HG03064 (cell line): ENCODE measurements at regions not wholly inside any gene's neighbourhood (a gene's known extent, or its start where the extent isn't known, plus 50 kb on each side); places are given as distances from the start of the nearest gene placed in this dataset.

ENCODE experiments used
- ATAC-seq: cut with Tn5 transposase; IDR thresholded peaks from one replicate; pipeline ENCODE4 v1.9.1; 2021; ENCODE audit warnings: low read depth; ENCODE audit not compliant: unreplicated experiment

DNA sequence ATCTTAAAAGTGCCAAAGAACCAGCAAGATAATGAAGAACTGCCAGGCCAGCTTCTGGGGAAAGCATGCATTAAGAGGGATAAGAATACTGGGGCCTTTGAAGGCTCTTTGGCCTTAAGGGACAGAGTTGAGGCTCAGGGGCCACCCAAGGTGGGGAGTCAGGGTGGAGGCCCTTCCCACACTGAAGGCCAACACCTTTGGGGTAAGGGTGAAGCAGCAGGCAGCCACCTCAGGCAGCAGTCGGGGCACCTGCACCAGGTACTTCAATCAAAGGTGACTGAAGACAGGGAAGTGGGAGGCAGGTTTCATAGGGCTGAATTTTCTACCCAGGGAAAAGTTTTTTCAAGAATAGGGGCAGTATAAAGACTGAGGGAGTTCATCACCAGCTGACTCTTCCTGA is 87.7 kb upstream of the KLF13 start:
- ATAC-seq, result no peak

DNA sequence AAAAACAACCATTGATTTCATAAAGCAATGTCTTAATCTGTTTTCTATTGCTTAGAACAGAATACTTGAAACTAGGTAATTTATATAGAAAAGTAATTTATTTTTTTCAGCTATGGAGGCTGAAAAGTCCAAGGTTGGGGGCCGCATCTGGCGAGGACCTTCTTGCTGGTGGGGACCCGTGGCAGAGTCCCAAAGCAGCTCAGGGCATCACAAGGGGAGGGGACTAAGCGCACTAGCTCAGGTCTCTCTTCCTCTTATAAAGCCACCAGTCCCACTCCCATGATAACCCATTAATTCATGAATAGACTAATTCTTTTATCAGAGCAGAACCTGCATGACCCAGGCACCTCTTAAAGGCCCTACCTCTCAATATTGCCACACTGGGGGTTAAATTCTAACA is 87.2 kb upstream of the KLF13 start:
- ATAC-seq, result no peak

DNA sequence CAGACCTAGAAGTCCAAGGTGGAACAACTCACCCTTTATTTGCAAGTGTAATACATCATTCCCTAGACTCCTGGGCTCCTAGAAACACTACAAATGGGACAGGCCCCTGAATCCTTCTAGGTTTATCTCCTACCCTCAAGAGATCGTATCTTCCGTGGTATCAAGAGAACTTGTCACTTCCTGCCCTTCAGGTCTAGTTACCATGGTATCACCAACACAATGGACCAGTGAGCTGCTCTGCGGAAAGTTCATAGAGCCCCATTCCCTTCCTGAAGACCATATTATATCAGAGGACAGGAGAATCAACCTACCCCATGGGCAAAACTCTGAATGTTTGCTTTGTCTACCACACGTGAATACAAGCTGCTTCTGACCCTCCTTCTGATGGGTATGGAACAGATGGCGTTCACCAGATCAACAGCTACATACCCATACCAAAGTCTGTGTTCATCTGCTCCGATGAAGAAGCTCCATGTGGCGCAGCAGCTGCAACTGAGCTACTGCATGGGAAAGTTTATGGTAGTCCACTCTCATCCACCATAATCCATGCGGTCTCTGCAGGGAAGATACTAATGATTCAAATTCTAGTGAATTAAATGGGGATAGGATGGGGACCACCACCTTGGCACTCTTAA is 84.6 kb upstream of the KLF13 start:
- ATAC-seq, result no peak

DNA sequence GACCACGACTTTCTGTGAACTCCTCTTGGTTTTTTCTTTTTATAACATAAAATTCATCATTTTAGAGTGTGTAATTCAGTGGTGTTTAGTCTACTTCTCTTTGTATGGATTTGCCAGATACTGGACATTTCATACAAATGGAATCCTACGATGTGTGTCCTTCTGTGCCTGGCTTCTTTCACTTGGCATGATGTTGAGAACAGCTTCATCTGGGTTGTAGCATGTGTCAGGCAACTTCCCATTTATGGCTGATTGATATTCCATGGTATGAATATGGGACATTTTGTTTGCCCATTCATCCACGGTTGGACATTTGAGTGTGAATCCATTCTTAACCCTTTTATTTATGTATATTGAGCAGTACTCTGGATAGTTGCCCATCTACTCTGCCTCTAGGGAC is 82.7 kb upstream of the KLF13 start:
- ATAC-seq, result no peak

DNA sequence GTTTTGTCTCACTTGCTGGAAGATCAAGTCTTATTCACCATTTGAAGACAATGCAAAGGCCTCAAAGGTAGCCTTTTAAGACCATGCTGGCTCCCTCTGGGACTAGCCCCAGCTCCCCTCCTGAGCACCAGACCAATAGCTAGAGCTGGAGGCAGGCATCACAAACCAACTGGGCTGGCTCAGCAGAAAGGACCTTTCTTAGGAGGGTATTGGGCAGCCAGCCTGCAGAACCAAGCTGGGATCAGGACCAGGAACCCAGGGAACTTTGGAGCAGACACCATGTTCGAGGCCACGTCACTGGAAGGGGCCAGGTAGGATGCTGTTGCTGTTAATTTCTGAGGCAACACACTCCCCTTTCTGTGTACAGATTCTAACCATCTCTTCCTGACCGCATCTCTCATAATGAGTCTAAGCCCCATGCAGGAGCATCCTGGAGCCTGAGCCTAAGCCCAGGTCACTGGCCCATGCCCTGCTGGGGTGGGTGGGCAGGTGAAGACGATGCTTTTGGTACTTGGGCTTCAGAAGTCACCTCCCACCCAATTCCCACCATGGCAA is 81.4 kb upstream of the KLF13 start:
- no peak for ATAC-seq

DNA sequence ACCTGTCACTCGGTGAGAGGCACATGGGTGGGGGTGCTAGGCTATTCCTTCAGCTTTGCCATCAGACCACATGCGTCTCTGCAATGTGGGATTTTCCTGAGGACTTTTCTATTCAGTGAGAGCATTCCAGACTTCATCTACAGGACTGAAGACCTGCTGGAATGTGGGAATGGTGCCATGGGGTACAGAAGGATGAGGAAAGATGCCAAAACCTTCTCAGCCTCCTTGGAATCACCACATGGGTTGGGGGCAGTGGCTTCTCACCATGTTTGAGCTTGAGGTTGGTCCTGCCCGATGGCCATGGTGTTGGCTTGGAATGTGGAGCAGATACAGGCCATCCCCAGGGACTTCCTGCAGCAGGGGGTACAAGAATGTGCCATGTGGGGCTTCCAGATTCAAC is 80.9 kb upstream of the KLF13 start:
- ATAC-seq, result no peak

DNA sequence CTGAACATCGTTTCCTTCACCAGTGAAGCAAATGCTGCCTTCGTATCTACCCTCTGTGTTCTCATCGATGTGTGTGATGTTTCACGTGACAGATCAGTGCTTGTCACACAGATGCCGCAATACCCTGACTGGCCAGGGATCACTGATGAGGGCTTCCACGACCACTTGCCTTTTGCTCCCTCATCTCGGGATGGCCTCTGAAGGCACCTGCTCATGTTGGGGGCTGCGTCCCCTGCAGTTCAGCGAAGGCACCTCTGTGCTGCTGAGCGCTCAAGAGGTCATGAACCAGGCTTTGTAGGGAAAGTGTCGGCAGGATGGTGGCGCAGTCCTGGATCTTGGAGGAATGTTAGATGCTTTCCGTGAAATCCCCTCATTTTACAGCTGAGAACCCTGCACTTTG is 79.2 kb upstream of the KLF13 start:
- no peak for ATAC-seq

DNA sequence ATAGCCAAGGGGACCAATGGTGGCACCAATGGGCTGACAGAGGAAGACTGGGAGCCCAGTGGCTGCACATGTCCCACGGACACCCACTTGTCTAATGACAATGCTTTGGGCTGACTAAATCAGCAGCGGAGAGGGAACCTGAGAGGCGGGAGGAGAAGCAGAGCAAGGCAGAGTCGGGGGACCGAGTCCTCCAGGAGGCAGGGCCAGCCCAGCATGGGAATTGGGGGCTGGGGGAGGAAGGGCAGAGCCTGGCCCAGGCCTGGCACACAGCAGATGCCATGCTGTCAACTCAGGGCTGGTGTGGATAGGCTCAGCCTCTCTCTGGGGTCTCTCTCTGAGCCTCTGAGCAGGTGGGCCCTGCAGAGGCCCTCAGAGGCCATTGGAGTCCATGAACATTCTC is 78.4 kb upstream of the KLF13 start:
- no peak for ATAC-seq

DNA sequence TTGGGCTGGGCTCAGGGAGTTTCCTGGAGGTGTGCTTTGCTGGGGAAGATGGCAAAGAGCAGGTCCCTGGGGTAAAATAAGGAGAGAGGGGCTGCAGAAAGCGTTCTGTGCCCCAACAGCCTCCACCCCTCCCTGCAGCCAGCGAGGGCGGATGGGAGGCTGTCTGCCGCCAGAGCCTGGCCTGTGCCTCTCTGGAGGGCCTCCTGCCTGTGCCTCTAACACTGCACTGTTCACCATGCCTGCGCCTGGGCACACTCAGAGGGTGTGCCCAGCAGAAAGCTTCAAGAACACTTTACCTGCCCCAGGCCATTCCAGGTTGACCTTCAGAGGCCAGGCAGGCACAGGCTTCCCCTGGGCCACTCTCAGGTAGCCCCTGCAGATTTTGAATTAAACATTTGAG is 77.7 kb upstream of the KLF13 start:
- no peak for ATAC-seq

DNA sequence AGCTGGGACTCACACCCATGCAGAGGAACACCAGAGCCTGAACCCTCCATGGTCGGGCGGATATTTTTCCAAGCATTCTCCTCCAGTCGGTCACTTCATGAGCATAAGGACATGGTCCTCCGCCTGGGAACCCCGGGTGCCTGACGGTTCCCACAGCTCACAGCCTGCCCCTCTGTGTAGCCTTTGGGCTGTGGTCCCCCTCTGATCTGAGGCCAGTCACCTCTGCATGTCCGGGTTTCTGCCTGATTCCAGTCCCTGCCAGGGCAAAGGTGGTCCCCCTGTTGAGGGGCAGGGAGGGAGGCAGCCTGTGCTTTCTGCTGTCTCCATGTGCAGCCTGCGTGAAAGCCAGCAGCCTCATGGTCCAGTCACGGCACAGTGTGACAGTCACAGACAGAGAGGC is 76.6 kb upstream of the KLF13 start:
- ATAC-seq, result no peak

DNA sequence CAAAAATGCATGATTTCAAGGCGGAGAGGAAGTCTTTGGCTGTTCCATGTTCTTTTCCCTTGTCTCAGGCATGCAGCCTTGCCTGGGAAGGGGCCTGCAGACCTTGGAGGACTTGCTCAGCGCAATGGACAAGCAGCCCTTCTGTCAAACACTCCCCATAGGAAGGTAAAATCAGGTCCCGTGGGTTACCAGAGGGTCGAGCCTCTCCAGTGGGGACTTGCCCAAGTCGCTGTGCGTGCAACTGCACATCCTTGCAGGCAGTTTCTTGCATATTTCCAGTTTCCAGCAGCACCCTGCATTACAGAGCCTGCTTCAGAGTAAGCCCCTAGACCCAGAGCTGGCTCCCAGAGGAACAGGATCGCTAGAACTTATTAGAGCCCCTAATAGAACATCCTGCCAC is 75.5 kb upstream of the KLF13 start:
- no peak for ATAC-seq

DNA sequence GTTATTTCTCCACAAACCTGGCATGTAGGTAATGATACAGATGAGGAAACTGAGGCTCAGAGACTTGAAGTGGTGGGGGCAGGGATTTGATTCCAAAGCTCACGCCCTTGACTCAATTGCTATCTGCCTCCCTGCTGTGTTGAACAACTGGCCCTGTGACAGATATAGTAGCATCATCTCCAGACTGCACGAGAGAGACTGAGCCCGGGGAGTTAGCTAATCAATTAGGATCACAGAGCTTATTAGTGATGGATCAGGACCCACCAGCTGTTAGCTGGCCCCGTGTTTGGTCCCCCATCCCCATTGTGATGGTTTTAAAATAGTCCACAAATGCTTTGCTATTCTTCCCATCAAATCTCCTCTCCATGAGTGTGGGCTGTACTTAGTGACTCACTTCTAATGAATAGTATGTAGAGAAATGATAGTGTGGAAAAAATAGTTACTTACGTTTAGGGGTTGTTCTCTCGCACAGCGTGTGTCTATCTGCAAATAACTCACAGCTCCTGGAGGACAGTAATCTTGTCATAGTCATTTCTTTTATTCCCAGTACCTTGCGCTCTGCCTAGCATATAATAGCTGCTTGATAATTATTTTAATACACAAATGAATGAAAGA is 74.4 kb upstream of the KLF13 start:
- ATAC-seq, result no peak

DNA sequence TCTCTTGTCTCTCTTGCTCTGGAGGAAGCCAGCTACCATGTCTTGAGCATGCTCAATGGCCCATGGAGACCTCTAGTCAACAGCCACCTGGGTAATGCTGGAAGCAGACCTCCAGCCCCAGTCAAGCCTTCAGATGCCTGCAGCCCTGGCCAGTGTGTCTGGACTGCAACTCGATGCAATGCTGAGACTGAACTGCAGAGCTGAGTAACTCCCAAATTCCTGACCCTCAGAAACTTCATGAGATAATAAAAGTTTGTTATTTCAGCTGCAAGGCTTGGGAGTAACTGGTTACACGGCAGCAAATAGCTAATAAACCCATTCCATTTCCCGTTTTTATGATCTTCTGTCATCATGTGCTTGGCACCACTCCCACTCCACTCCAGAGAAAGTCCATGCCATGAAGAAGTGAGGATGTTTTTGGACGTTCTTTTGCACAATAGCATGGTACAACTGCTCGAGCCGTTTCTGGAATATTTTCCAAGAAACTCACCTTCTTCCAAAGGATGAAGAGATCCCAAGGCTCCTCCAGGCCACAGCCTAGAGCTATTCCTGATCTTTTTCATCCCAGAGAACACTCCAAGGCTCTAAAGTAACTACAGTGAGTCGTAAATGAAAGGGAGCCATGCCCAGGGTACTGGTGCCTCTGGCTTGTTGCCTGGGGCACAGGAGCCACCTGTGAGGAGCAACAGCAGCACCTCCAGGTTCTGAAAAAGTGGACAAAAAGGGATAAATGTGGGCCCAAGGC is 72.0 kb upstream of the KLF13 start:
- no peak for ATAC-seq

DNA sequence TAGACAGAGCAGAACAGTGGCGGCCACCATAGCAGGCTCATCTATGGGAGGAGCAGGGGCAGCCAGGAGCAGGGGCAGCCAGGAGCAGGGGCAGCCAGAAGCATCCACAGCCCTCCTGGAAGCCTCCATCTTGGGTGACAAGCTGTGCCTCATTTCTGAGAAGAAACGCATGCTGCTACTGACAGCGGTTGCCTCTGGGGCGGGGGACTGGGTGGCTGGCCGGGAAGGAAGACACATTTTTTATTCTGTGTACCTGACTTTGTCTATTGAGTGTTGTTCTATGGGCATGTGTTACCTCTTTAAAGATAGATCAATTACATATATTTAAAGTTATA is 71.5 kb upstream of the KLF13 start:
- no peak for ATAC-seq

DNA sequence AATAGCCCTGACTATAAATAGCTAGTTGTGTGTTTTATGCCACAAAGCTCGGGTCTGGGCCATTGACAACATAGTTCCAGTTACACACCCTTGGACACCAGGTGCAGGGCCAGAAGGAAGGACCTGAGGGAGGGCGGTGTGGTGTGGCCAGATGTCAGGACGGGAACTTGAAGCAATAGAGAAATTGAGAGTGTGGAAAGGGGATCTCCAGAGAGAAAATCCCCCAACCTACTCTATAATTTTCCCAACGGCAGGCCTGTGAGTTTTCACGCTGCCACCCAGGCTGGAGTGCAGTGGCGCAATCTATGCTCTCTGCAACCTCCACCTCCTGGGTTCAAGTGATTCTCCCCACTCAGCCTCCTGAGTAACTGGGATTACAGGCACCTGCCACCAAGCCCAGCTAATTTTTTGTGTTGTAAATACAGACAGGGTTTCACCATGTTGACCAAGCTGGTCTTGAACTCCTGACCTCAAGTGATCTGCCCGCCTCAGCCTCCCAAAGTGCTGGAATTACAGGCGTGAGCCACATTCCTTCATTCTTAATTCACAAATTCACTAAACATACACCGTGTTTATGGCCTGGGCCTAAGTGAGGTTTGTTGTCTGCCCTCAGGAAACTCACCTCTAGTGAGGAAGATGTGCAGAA is 70.8 kb upstream of the KLF13 start:
- ATAC-seq, result no peak

DNA sequence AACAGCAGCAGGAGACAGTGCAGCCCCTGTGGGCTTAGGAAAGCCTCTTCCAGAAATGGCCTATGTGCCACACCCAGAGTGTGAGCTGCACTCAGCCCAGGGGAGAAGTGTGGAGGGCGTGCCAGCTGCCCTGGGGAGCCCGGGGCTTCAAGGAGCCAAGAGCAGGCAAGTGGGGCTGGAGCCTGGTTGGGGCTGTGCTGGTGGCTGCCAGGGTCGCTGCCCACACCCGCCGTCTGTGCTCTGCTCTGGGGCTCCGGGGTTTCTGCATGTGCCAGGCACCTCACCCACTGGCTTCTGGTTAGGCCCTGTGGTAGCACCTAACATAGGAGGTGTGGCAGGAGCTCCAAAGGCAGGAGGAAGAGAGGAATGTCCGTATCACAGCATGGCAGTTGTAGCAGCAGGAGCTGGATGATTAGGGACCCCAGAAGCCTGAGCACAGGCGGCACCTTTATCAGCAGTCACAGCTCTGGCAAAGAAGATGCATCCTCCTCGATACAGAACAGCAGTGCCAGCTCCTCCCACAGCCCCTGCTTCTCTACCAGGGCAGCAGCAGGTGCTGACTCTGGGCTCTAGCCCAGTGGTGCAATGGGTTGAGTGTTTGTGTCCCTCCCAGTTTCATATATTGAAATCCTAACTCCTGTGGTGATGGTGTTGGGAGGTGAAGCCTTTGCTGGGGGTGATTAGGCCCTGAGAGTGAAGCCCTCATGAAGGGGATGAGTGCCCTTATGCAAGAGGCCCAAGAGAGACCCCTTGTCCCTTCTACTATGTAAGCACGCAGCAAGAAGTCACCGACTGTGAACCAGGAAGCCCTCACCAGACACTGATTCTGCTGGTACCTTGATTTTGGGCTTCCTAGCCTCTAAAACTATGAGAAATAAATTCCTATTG is 70.0 kb upstream of the KLF13 start:
- no peak for ATAC-seq

DNA sequence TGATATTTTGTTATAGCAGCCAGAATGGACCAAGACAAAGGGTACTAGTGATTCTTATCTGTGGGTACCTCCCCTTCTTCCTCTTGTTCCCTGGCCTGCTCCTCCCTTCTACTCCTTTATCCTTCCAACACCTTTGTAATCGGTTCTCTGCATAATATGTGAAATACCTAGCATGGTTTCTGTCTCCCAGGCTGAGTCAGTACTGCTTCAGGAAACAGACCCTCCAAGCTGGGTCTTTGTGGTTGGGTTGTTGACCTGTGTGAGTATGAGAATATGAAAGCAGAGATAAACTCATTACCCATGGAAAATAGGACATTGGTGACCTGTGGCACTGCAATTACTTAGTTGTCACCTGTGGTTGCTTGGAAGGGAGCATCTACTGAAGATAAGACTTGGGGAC is 69.3 kb upstream of the KLF13 start:
- no peak for ATAC-seq

DNA sequence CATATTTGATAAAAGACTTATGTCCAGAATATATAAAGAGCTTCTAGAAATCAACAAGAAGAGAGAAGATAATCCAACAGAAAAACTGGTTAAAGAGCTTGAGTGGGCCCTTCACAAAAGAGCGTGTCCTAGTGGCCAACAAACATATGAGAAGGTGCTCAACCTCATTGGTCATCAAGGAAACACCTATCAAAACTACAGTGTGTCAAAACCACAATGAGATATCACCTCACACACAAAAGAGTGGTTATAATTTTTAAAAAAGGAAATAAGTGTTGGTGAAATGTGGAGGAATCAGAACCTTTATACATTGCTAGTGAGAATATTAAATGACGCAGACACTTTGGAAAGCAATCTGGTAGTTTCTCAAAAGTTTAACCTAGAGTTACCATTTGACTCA is 68.4 kb upstream of the KLF13 start:
- ATAC-seq, result no peak

DNA sequence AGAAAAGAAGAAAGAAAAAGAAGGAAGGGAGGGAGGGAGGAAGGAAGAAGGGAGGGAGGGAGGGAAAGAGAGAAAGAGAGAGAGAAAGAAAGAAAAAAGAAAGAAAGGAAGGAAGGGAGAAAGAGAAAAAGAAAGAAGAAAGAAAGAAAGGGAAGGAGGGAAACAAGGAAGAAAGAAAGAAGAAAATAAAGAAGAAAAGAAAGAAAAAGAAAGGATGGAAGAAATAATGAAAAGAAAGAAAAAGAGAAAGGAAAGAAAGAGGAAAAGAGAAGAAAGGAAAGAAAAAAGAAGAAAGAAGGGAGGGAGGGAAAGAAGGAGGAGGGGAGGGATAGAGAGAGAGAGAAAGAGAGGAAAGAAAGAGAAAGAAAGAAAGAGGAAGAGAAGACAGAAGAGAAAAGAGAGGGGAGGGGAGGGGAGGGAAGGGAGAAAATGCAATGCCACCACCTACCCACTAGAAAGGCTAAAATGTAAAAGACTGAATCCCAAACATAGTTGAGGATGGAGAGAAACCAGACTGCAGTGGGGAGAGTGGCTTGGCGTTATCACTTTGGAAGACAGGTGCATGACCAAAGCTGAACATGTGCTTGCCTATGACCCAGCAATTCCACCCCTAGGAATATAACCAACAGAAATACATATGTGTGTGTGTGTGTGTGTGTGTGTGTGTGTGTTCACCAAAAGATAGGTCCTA is 66.9 kb upstream of the KLF13 start:
- no peak for ATAC-seq

DNA sequence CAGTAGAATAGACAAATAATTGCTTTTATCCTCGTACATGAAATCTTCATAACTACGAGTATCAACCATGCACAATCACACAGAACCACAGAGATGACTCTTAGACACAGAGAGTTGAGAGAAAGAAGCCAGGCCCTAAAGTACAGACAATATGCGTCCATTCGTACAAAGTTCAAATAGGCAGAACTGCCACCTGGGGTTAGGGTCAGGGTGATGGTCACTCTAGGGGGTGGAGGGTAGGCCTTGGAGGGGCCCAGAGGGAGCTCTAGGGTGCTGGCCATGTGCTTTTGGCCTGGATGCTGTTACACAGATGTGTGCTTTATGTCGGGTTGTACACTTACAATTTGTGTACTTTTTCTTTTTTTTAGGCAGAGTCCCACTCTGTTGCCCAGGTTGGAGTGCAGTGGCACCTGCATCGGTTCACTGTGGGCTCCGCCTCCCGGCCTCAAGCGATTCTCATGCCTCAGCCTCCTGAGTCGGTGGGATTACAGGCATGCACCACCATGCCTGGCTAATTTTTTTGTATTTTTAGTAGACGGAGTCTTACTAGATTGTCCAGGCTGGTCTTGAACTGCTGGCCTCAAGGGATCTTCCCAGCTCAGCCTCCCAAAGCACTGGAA is 65.9 kb upstream of the KLF13 start:
- no peak for ATAC-seq
